GM18498 (cell line): ENCODE measurements at regions not wholly inside any gene's neighbourhood (a gene's known extent, or its start where the extent isn't known, plus 50 kb on each side); places are given as distances from the start of the nearest gene placed in this dataset.
"Not testable (repeated sequence)": the region's sequence is repeated elsewhere in the genome, so short reads cannot be mapped to it uniquely, and the experiment has no call there.

Experiments
- ATAC-seq: cut with Tn5 transposase; IDR thresholded peaks from one replicate; pipeline ENCODE4 v1.9.1; 2021; ENCODE audit warnings: mild to moderate bottlenecking, moderate library complexity; ENCODE audit not compliant: unreplicated experiment

GRCh38 chr4:73348185-73348584 lies 55.9 kb upstream of the ALB start:
- no peak for ATAC-seq

DNA sequence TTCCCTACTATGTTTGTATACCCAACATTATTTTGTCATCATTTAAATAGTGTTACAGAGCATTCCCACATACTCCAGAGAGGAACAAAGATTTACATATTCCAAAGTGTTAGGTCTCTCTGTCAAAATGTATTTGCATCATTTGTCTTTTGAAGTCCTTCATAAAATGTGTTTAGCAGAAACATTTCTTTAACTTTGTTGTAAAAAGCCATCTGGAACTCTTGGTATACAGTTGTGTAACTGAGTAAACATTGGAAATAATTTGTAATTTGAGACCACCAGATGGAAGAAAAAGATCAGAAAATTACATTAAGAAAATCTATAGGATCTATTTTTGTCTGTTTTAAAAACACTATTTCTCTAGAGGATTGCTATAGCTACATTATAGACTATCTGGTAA lies 56.6 kb upstream of the ALB start:
- no peak for ATAC-seq

GRCh38 chr4:73345399-73345975 lies 58.6 kb upstream of the ALB start:
- ATAC-seq: no peak

DNA sequence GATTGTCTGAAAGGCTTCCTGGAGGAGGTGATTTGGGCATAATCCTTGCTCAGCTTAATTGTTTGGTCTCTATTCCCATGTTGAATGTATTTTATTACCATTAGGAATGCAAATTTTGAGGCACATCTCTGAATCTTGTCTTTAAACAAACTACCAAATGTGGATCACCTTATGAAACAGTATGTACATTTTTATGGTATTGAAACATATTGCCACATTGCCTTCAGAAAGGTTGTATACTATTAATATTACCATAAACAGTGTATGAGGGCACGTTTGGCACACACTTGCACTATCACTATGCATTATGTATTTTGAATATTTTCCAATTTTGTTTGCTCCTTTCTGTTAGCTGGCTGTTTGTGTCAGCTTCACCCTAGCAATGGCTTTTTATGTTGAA lies 60.0 kb upstream of the ALB start:
- ATAC-seq: no peak

DNA sequence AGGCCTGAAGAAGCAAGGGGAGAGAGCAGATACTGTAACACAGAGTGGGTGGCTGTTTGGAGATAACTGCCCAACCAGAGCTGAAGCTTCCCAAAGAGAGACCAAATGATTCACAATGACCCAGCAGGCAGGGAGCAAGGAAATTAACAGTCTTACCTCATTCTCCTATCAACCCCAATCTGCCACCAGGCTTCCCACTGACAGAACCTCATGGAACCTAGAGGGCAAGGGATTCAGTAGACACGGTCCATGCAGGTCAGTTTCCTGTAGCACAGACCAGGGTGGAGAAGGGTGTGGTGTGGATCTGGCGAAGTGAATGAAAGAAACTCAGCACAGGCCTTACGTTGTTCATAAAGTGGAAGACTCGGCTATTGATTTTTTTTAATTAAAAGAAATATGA lies 60.7 kb upstream of the ALB start:
- no peak for ATAC-seq

GRCh38 chr4:73341454-73341853 lies 62.6 kb upstream of the ALB start:
- peak; percentile 72 for ATAC-seq

GRCh38 chr4:73340917-73341316 lies 63.2 kb upstream of the ALB start:
- ATAC-seq: no peak

- no peak for ATAC-seq
These were observed 68.4 kb upstream of the ALB start for GRCh38 chr4:73335679-73336078.

- ATAC-seq: not testable (repeated sequence)
These were observed 72.1 kb upstream of the ALB start for GRCh38 chr4:73332012-73332411.

- no peak for ATAC-seq
These were observed 70.7 kb upstream of the ANKRD17 start for GRCh38 chr4:73329300-73329699.

DNA sequence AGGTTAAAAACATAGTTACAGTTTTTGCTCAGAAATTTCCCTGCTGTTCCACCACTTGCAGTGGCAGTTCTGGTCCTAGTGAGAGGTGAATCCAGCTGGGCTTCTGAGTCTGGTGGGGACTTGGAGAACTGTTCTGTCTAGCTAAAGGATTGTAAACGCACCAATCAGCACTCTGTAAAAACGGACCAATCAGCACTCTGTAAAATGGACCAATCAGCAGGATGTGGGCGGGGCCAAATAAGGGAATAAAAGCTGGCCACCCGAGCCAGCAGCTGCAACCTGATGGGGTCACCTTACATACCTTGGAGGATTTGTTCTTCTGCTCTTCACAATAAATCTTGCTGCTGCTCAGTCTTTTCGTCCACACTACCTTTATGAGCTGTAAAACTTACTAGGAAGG lies 67.2 kb upstream of the ANKRD17 start:
- ATAC-seq: not testable (repeated sequence)

GRCh38 chr4:73317092-73317491 lies 58.5 kb upstream of the ANKRD17 start:
- no peak for ATAC-seq

- no peak for ATAC-seq
These were observed 56.5 kb upstream of the ANKRD17 start for GRCh38 chr4:73315091-73315490.

DNA sequence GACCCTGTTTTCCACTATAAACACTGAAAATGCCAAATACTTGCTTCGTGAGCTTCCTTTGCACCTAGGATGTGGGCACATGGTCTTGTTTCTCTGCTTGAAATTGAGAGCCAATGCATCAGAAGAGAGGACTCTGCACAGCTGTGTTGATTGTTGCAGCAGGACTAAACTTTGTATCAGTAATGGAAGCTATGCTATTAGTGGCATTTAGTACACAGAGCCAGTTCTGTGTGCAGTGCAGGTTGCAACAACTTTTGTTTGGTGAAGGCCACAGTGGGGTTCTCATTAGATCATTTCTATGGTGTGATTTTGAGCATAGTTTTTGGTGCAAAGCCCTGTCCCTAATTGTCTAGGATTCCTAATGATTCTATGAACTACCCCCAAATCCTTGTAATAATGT lies 54.4 kb upstream of the ANKRD17 start:
- ATAC-seq: no peak

DNA sequence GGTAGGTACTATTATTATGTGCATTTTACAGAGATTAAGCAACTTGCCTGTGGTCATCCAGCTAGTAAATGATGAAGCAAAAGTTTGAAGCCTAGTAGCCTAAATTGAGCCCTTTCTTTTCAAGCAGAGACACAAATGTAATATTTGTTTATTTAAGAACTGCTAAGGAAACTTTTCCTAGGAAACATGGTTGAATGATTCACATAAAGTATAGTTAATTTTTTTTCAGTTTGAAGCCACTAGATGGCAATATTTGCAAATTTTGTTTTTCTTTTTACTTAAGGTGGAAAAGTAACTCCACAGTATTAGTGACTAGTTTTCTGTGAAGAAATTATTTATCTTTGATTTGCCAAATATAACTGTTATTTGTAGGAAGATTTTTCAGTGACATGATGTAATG lies 52.8 kb upstream of the ANKRD17 start:
- ATAC-seq: no peak

- ATAC-seq: no peak
These were observed 50.6 kb upstream of the ANKRD17 start for GRCh38 chr4:73309211-73309610.
